B cell (primary cell): ENCODE measurements at regions not wholly inside any gene's neighbourhood (a gene's known extent, or its start where the extent isn't known, plus 50 kb on each side); places are given as distances from the start of the nearest gene placed in this dataset.

Source experiments
- ATAC-seq: fragments of 200-7000 bp; cut with Tn5 transposase; one replicate; pipeline ENCODE4 v1.10.0; 2021; ENCODE audit warnings: low read depth, mild to moderate bottlenecking, moderate number of reproducible peaks, moderate library complexity
- CTCF ChIA-PET: fragments of 350-600 bp; sonication (Branson Sonifier 250); formaldehyde crosslinking; loops from one replicate; lab custom pipeline; 2021; ENCODE audit warnings: antibody characterized with exemption, inconsistent platforms; lab: Charles Lee
- POLR2A ChIA-PET: fragments of 350-600 bp; sonication (Branson Sonifier 250); formaldehyde crosslinking; loops from one replicate; lab custom pipeline; 2021; ENCODE audit warnings: antibody characterized with exemption; lab: Charles Lee
- DNase-seq: peaks from one replicate; pipeline ENCODE4 v3.0.0; 2013
- H2AFZ ChIP-seq: 2 replicates; pipeline ENCODE4 v1.6.1; 2012; ENCODE audit warnings: mild to moderate bottlenecking, low read depth, low read length; ENCODE audit not compliant: insufficient read depth, poor library complexity, severe bottlenecking
- H3K27ac ChIP-seq, 2 donors: 1 replicate in 1 of 2; 2 replicates in 1 of 2; pipeline ENCODE4 v1.5.1; 2012 to 2013; ENCODE audit warnings: low read length in 2 of 2, mild to moderate bottlenecking in 2 of 2, moderate library complexity in 1 of 2
- H3K27me3 ChIP-seq, 4 experiments: fragments of 200-600 bp in 1 of 4; sonication (generic) in 1 of 4; replicated peaks in 1 of 4; 1 replicate in 2 of 4; 2 replicates in 2 of 4; pipeline versions ENCODE4 v1.6.1 to v1.7.0; 2013 to 2016; ENCODE audit warnings: low read length in 3 of 4, mild to moderate bottlenecking in 2 of 4, mixed read lengths in 1 of 4, moderate library complexity in 1 of 4; ENCODE audit not compliant: insufficient read depth in 4 of 4, control insufficient read depth in 3 of 4; ENCODE audit errors: control extremely low read depth in 1 of 4
- H3K36me3 ChIP-seq, 2 experiments: replicated peaks in 1 of 2; 1 replicate in 1 of 2; 2 replicates in 1 of 2; pipeline versions ENCODE4 v1.6.1 to v1.7.1; 2013; ENCODE audit warnings: low read length in 1 of 2; ENCODE audit not compliant: insufficient read depth in 2 of 2, control insufficient read depth in 1 of 2; ENCODE audit errors: control extremely low read depth in 1 of 2, extremely low read depth in 1 of 2
- H3K4me1 ChIP-seq, 2 donors: fragments of 200-600 bp in 1 of 2; sonication (generic) in 1 of 2; 1 replicate in 1 of 2; 2 replicates in 1 of 2; pipeline versions ENCODE4 v1.5.1 to v1.6.1; 2013 to 2017; ENCODE audit warnings: low read length in 2 of 2; ENCODE audit not compliant: control insufficient read depth in 2 of 2, insufficient read depth in 2 of 2
- H3K4me2 ChIP-seq: replicated peaks from 2 replicates; pipeline ENCODE3; 2012; ENCODE audit warnings: mild to moderate bottlenecking, low read depth, low read length; ENCODE audit not compliant: poor library complexity, severe bottlenecking
- H3K4me3 ChIP-seq, 5 experiments: fragments of 200-600 bp in 1 of 5; sonication (generic) in 1 of 5; 1 replicate in 3 of 5; 2 replicates in 2 of 5; pipeline versions ENCODE4 v1.5.1 to v1.7.0; 2011 to 2016; ENCODE audit warnings: low read length in 4 of 5, mild to moderate bottlenecking in 4 of 5, low read depth in 2 of 5, control low read depth in 1 of 5, moderate library complexity in 1 of 5; ENCODE audit not compliant: insufficient read depth in 1 of 5; ENCODE audit errors: control extremely low read depth in 1 of 5, extremely low read depth in 1 of 5
- H3K79me2 ChIP-seq: fragments of 200-600 bp; sonication (generic); one replicate; pipeline ENCODE4 v1.6.0; 2016; ENCODE audit warnings: low read length; ENCODE audit not compliant: control insufficient read depth, insufficient read depth
- H3K9ac ChIP-seq: fragments of 200-600 bp; sonication (generic); 2 replicates; pipeline ENCODE4 v1.6.1; 2017; ENCODE audit warnings: mild to moderate bottlenecking, low read length, moderate library complexity
- H3K9me3 ChIP-seq, 3 donors: one replicate each; pipeline versions ENCODE4 v1.6.1 to v1.7.1; 2013; ENCODE audit warnings: low read length in 2 of 3; ENCODE audit not compliant: control insufficient read depth in 2 of 3, insufficient read depth in 1 of 3; ENCODE audit errors: control extremely low read depth in 1 of 3
- H4K20me1 ChIP-seq: 2 replicates; pipeline ENCODE4 v1.6.0; 2012; ENCODE audit warnings: mild to moderate bottlenecking, low read length; ENCODE audit not compliant: insufficient read depth, control insufficient read depth, poor library complexity, severe bottlenecking
- H3K27ac Mint-ChIP-seq: one replicate; pipeline ENCODE4 v1.8.0; 2021; ENCODE audit warnings: mixed read lengths
- H3K27me3 Mint-ChIP-seq: one replicate; pipeline ENCODE4 v1.8.0; 2021; ENCODE audit warnings: mixed read lengths
- H3K4me1 Mint-ChIP-seq: one replicate; pipeline ENCODE4 v1.8.0; 2021; ENCODE audit warnings: mixed read lengths
- H3K4me3 Mint-ChIP-seq: one replicate; pipeline ENCODE4 v1.8.0; 2021; ENCODE audit warnings: mixed read lengths
- H3K9me3 Mint-ChIP-seq: one replicate; pipeline ENCODE4 v1.8.0; 2022; ENCODE audit warnings: mixed read lengths; ENCODE audit not compliant: insufficient read depth
- EZH2 ChIP-seq: IDR thresholded peaks from 2 replicates; pipeline ENCODE4 v1.6.1; 2012; ENCODE audit warnings: borderline replicate concordance, low read depth, mild to moderate bottlenecking, moderate library complexity, low read length; ENCODE audit not compliant: insufficient read depth, poor library complexity, severe bottlenecking
- WGBS: methylation state at CpG from one replicate; pipeline ENCODE4 v1.1.5; 2013; ENCODE audit warnings: missing lambda C conversion rate; ENCODE audit not compliant: insufficient coverage; 5-methylcytosine and 5-hydroxymethylcytosine counted together
- intact Hi-C: fragments of 100-400 bp; cut with micrococcal nuclease; formaldehyde crosslinking; loops from one replicate; pipeline ENCODE4 v1.10.0; 2022
- TF ChIP-seq, protein P1 (sequence below): fragments of 200-600 bp; IDR thresholded peaks from one replicate; pipeline ENCODE4 v1.8.0; 2022; ENCODE audit warnings: antibody characterized with exemption, mild to moderate bottlenecking

DNA sequence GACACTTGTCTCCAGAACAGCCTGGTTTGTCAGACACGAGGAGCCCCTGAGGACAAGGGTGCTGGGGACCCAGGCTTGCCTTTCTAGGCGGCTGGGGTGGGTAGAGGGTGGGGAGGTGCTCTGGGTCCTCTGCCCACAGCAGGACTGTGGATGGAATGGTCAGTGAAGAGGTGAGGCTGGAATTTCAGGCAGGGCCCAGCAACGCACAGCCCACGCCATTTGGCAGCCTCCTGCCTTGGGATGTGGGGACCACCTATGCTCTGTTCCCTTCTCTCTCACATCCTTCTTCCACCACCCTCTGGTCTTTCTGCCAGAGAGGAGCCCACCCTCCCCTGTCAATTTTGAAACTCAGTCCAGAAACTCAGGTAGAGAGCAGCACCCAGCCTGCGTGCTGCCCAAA, 103.2 kb downstream of the CXCL12 start:
- Histone ChIP-seq H3K36me3 (no peaks in the 10 kb centered on the region), H3K4me1 (no peaks in the 10 kb centered on the region), H3K4me2 (no peak overlapping the region), H4K20me1 (no peaks in the 10 kb centered on the region), H3K9ac (no peak overlapping the region), H3K9me3 (peaks cover 0 to 6% (median 0%) of the 10 kb centered on the region in 3 donors), H3K27me3 (no peaks in the 10 kb centered on the region), H2AFZ (no peak overlapping the region), H3K27ac (no peak overlapping the region), H3K79me2 (no peaks in the 10 kb centered on the region), H3K4me3 (no peak overlapping the region)
- intact Hi-C loops, result no loop called here
- WGBS, result 97% methylated on average over 4 of the region's 5 CpGs
- DNase-seq (no peak), ATAC-seq (no peak)
- TF ChIP-seq, protein P1, sequence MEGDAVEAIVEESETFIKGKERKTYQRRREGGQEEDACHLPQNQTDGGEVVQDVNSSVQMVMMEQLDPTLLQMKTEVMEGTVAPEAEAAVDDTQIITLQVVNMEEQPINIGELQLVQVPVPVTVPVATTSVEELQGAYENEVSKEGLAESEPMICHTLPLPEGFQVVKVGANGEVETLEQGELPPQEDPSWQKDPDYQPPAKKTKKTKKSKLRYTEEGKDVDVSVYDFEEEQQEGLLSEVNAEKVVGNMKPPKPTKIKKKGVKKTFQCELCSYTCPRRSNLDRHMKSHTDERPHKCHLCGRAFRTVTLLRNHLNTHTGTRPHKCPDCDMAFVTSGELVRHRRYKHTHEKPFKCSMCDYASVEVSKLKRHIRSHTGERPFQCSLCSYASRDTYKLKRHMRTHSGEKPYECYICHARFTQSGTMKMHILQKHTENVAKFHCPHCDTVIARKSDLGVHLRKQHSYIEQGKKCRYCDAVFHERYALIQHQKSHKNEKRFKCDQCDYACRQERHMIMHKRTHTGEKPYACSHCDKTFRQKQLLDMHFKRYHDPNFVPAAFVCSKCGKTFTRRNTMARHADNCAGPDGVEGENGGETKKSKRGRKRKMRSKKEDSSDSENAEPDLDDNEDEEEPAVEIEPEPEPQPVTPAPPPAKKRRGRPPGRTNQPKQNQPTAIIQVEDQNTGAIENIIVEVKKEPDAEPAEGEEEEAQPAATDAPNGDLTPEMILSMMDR, result no peak
- no peak for TF ChIP-seq EZH2
- Mint-ChIP-seq H3K27me3 (no peaks in the 10 kb centered on the region), H3K4me1 (no peaks in the 10 kb centered on the region), H3K9me3 (no peaks in the 10 kb centered on the region), H3K4me3 (no peak overlapping the region), H3K27ac (no peak overlapping the region)
- CTCF ChIA-PET, result no interaction called here
- POLR2A ChIA-PET, result no interaction called here

- TF ChIP-seq, protein P1, result no peak
- TF ChIP-seq EZH2, result no peak
- CTCF ChIA-PET, result no interaction called here
- no peaks in the 10 kb centered on the region for H3K27me3 Mint-ChIP-seq
- H3K4me3 ChIP-seq, result no peak overlapping the region
- no peaks in the 10 kb centered on the region for H4K20me1 ChIP-seq
- ATAC-seq, result no peak
- no peak overlapping the region for H3K27ac Mint-ChIP-seq
- H3K27ac ChIP-seq, result no peak overlapping the region
- no peaks in the 10 kb centered on the region for H3K9me3 Mint-ChIP-seq
- no peak for DNase-seq
- no peak overlapping the region for H2AFZ ChIP-seq
- WGBS, result 91% methylated on average over 10 of the region's 12 CpGs
- H3K4me1 ChIP-seq, result no peaks in the 10 kb centered on the region
- H3K36me3 ChIP-seq, result no peaks in the 10 kb centered on the region
- no peaks in the 10 kb centered on the region for H3K4me1 Mint-ChIP-seq
- peaks cover 0 to 6% (median 0%) of the 10 kb centered on the region in 3 donors for H3K9me3 ChIP-seq
- H3K4me3 Mint-ChIP-seq, result no peak overlapping the region
- no peak overlapping the region for H3K9ac ChIP-seq
- intact Hi-C loops, result no loop called here
- H3K79me2 ChIP-seq, result no peaks in the 10 kb centered on the region
- POLR2A ChIA-PET, result no interaction called here
- no peak overlapping the region for H3K4me2 ChIP-seq
- H3K27me3 ChIP-seq, result no peaks in the 10 kb centered on the region
Measured at GRCh38 chr10:44281089-44281613, 103.7 kb downstream of the CXCL12 start.
